LoVo (cell line): ENCODE measurements at regions not wholly inside any gene's neighbourhood (a gene's known extent, or its start where the extent isn't known, plus 50 kb on each side); places are given as distances from the start of the nearest gene placed in this dataset.

Experiments
- DNase-seq: peaks from one replicate; pipeline ENCODE4 v3.0.0-alpha.2; 2016; ENCODE audit warnings: low spot score

GRCh38 chr9:10674586-10674985 is 61.8 kb upstream of the PTPRD start:
- no peak for DNase-seq

DNA sequence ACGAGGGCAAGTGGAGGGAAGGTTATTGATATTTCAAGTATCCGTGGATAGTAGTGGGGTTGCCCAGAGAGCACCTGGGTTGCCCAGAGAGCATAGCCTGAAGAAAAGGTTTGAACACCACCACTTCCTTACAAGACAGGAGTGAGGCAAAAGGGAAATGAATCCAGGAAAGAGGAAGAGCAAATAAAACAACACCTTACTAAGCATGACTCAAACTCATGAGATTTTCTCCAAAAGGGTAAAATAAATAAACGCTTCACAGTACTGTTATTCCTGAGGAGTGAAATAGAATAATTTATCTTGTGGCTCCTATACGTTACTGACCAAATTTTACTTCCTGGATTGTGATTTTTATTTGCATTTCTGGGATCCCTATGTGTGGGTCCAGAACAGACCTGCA is 65.2 kb upstream of the PTPRD start:
- no peak for DNase-seq

GRCh38 chr9:10678790-10679189 is 66.0 kb upstream of the PTPRD start:
- no peak for DNase-seq

GRCh38 chr9:10686943-10687342 is 74.1 kb upstream of the PTPRD start:
- DNase-seq: no peak

DNA sequence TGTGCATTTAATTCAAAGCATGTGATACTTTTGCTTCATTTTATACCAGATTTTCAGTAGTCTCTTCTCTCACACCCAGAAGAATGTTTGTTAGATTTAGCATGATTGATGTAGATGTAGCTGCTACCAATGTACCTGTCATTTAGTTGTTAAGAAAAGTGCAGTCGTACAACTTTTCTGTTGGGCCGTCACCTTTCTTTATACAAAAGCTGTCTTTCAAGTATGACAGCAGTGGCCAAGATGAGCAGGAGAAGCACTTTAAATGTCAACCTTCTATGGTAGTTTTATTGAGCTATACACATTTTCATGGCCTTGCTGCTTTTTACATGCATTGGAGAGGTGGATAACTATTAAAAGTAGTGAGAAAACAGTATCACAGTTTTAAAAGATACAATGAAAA is 77.7 kb upstream of the PTPRD start:
- DNase-seq: no peak

GRCh38 chr9:10697044-10697443 is 84.2 kb upstream of the PTPRD start:
- no peak for DNase-seq

GRCh38 chr9:10700291-10700690 is 87.5 kb upstream of the PTPRD start:
- no peak for DNase-seq

DNA sequence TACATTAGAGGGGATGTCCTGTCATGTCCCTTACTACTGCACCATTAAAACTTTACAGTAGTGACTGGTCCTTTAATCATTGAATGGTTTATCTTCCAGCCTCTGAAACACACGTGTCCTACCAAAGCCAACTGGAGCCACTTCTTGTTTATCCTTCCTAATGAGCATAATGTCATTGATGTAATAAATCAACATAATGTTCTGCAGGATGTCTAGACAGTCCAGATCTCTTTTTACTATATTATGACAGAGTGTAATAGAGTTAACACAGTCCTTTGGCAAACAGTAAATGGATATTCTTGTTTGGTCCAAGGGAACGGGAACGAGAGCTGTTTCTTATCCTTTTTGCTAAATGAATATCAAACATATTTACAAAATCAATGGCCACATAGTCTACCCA is 88.1 kb upstream of the PTPRD start:
- DNase-seq: no peak

GRCh38 chr9:10701906-10702305 is 89.1 kb upstream of the PTPRD start:
- DNase-seq: no peak

- DNase-seq: no peak
Observed at GRCh38 chr9:10703139-10703538, 90.3 kb upstream of the PTPRD start.

GRCh38 chr9:10704720-10705119 is 91.9 kb upstream of the PTPRD start:
- no peak for DNase-seq

GRCh38 chr9:10705383-10705782 is 92.6 kb upstream of the PTPRD start:
- no peak for DNase-seq

- no peak for DNase-seq
Observed at GRCh38 chr9:10706788-10707187, 94.0 kb upstream of the PTPRD start.

GRCh38 chr9:10721301-10721700 is 108.5 kb upstream of the PTPRD start:
- DNase-seq: no peak

DNA sequence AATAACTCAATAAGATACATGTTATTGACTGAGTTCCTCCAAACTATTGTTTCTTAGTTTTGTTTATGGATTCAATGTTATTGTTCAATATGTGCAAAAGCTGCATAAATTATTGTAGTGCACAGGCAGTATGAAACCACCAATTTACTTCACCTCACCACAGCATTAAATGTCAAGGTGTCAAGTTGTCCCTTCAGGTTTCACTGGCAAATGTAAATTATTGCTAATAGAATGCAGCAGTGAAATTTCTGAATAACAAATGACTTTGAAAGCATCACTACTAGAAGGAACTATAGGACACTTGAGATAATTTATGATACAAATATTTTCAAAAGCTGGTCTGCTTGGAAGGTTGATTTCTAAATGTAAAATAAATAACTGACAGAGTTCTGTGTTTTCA is 116.4 kb upstream of the PTPRD start:
- DNase-seq: no peak

GRCh38 chr9:10744669-10745068 is 131.9 kb upstream of the PTPRD start:
- DNase-seq: no peak

GRCh38 chr9:10753474-10753873 is 140.7 kb upstream of the PTPRD start:
- DNase-seq: no peak

DNA sequence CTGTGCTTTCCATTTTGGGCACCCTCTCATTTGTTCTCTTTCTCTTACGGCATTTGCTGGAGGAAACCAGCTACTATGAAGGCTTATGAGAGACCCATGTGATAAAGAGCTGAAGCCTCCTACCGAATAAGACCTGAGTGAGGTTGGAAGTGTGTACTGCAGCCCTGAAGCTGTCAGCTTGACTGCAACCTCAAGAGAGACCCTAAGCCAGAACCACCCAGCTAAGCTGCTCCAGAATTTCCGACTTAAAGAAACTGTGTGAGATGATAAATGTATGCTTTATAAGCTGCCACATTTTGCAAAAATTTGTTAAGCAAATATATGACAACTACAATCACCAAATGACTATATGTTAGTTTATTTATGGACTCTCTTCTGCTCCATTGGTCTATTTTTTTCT is 151.7 kb upstream of the PTPRD start:
- DNase-seq: no peak

DNA sequence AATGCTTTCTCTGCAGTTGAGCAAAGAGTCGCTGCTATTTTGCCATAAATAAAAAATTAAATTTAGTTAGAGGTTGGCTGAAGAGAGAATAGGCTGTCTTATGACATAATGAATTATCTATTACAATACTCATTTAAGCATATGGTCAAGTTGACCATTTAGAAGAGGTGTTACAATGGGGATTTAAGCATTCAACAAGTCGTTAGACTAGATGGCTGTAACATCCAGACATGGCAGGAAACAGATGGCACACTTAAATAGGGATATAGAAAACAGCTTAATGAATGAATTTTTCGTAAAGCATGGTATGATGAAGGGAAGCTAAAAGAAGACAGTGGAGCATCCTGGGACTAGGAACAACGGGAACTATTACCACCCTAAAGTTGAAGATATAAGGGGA is 160.3 kb upstream of the PTPRD start:
- DNase-seq: no peak

DNA sequence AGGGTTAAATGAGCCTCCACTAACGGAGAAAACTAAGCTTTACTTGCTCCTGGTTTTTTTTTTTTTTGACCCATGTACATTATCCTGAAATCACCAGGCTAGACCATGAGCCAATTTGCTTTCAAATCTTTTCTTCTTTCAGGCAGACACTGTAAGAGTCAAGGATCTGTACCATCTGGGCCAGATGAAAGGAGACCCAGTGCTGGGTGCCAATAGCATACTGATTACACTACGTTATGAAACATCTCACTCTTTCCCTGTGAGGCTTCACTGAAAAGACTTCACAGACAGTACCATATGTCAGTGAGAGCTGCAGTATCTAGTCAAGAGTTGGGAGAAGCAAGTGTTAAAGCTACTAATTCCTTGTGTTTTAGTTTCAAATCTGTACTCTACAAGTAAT is 161.2 kb upstream of the PTPRD start:
- no peak for DNase-seq

- no peak for DNase-seq
Observed at GRCh38 chr9:10785255-10785654, 172.5 kb upstream of the PTPRD start.

DNA sequence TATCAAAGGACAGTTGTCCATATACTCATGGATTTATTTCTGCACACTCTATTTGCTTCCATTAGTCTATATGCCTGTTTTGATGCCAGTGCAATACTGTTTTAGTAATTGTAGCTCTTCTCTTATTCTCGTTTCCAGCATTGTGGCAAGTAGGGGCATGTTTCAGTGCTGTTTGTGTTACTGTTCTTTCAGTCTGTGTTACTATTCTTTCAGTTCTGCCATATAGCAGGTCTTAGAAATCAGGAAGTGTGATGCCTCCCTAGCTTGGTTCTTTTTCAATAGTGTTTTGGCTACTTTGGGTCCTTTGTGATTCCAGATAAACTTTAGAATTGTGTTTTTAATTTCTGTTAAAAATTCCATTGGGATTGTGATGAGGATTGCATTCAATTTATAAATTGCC is 180.5 kb upstream of the PTPRD start:
- no peak for DNase-seq

- no peak for DNase-seq
Observed at GRCh38 chr9:10804486-10804885, 191.7 kb upstream of the PTPRD start.

GRCh38 chr9:10806868-10807267 is 194.1 kb upstream of the PTPRD start:
- DNase-seq: no peak

- no peak for DNase-seq
Observed at GRCh38 chr9:10818206-10818605, 205.4 kb upstream of the PTPRD start.
